ENCODE measurements at regions not wholly inside any gene's neighbourhood (a gene's known extent, or its start where the extent isn't known, plus 50 kb on each side); places are given as distances from the start of the nearest gene placed in this dataset.

DNA sequence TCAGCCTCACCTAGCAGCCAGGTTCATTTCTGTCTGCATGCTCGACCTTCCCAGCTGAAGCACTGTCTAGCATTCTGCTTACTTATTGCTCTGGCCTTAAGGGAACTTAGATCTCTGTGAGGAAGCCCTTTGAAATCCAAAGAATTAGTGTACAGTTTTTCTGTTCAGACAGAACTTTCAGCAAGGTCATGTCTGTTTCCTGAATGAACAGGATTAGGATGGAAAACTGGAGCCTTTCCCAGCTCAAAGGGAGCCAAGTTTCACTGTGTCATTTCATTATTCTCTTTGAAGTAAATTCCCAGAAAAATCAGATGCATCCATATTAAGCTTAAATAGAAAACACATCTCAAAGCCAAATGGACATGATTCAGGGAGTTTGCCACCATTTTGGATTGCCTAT lies 457.3 kb upstream of the KCNMB2 start:
- no peaks in the 10 kb centered on the region for H3K36me3 ChIP-seq
- H3K4me1 ChIP-seq (ENCODE audit: control insufficient read depth in 1 of 2, insufficient read depth in 1 of 2, low read depth in 1 of 2, low read length in 1 of 2): peaks cover 4 to 8% of the 10 kb centered on the region in 2 experiments
- no peak for TF ChIP-seq CTCF (IDR thresholded peaks at IDR 0.05)
- no peak overlapping the region for H3K27ac ChIP-seq
- H3K27me3 ChIP-seq: no peaks in the 10 kb centered on the region
- H3K4me3 ChIP-seq (ENCODE audit: low read depth in 1 of 2, low read length in 1 of 2): no peak overlapping the region
- no peaks in the 10 kb centered on the region for H3K9me3 ChIP-seq

DNA sequence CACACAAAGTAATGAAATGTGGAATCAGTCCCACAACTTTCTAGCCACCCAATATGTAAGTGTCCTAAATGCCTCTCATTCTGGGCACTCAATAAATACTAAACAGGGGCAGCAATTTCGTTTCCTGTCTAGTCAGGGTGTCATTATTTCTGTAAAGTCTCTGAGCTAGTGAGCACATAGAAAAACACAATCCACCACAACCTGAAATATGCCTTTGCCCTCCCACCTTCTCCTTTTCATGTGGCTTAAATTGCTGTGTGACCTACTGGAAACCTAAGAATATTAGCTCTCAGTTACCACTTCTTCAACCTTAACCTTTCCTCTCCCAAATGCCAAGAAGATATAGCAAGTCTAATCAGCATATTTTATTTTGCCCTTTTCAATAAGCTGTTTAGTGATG lies 456.3 kb upstream of the KCNMB2 start:
- no peaks in the 10 kb centered on the region for H3K9me3 ChIP-seq
- H3K27me3 ChIP-seq: no peaks in the 10 kb centered on the region
- TF ChIP-seq CTCF (IDR thresholded peaks at IDR 0.05): no peak
- H3K4me1 ChIP-seq (ENCODE audit: control insufficient read depth in 1 of 2, insufficient read depth in 1 of 2, low read depth in 1 of 2, low read length in 1 of 2): peaks cover 4 to 14% of the 10 kb centered on the region in 2 experiments
- H3K36me3 ChIP-seq: no peaks in the 10 kb centered on the region
- H3K4me3 ChIP-seq (ENCODE audit: low read depth in 1 of 2, low read length in 1 of 2): no peak overlapping the region
- no peak overlapping the region for H3K27ac ChIP-seq

- Histone ChIP-seq H3K27ac (no peak overlapping the region), H3K4me1 (ENCODE audit: control insufficient read depth in 1 of 2, insufficient read depth in 1 of 2, low read depth in 1 of 2, low read length in 1 of 2) (peaks cover 0 to 6% of the 10 kb centered on the region in 2 experiments), H3K9me3 (no peaks in the 10 kb centered on the region), H3K4me3 (ENCODE audit: low read depth in 1 of 2, low read length in 1 of 2) (no peak overlapping the region), H3K36me3 (no peaks in the 10 kb centered on the region), H3K27me3 (no peaks in the 10 kb centered on the region)
- TF ChIP-seq CTCF (IDR thresholded peaks at IDR 0.05): no peak
Measured at GRCh38 chr3:178082326-178082906, 453.8 kb upstream of the KCNMB2 start.

- no peak overlapping the region for H3K4me3 ChIP-seq (ENCODE audit: low read depth in 1 of 2, low read length in 1 of 2)
- H3K9me3 ChIP-seq: no peaks in the 10 kb centered on the region
- no peaks in the 10 kb centered on the region for H3K36me3 ChIP-seq
- no peak for TF ChIP-seq CTCF (IDR thresholded peaks at IDR 0.05)
- peaks cover 0 to 6% of the 10 kb centered on the region in 2 experiments for H3K4me1 ChIP-seq (ENCODE audit: control insufficient read depth in 1 of 2, insufficient read depth in 1 of 2, low read depth in 1 of 2, low read length in 1 of 2)
- no peak overlapping the region for H3K27ac ChIP-seq
- no peaks in the 10 kb centered on the region for H3K27me3 ChIP-seq
Measured at GRCh38 chr3:178083906-178084866, 452.1 kb upstream of the KCNMB2 start.

- H3K4me1 ChIP-seq (ENCODE audit: control insufficient read depth in 1 of 2, insufficient read depth in 1 of 2, low read depth in 1 of 2, low read length in 1 of 2): peaks cover 0 to 6% of the 10 kb centered on the region in 2 experiments
- no peaks in the 10 kb centered on the region for H3K36me3 ChIP-seq
- H3K9me3 ChIP-seq: no peaks in the 10 kb centered on the region
- TF ChIP-seq CTCF (IDR thresholded peaks at IDR 0.05): no peak
- H3K27me3 ChIP-seq: no peaks in the 10 kb centered on the region
- no peak overlapping the region for H3K4me3 ChIP-seq (ENCODE audit: low read depth in 1 of 2, low read length in 1 of 2)
- H3K27ac ChIP-seq: no peak overlapping the region
Measured at GRCh38 chr3:178084938-178085816, 451.1 kb upstream of the KCNMB2 start.
